ENCODE measurements at regions not wholly inside any gene's neighbourhood (a gene's known extent, or its start where the extent isn't known, plus 50 kb on each side); places are given as distances from the start of the nearest gene placed in this dataset.

DNA sequence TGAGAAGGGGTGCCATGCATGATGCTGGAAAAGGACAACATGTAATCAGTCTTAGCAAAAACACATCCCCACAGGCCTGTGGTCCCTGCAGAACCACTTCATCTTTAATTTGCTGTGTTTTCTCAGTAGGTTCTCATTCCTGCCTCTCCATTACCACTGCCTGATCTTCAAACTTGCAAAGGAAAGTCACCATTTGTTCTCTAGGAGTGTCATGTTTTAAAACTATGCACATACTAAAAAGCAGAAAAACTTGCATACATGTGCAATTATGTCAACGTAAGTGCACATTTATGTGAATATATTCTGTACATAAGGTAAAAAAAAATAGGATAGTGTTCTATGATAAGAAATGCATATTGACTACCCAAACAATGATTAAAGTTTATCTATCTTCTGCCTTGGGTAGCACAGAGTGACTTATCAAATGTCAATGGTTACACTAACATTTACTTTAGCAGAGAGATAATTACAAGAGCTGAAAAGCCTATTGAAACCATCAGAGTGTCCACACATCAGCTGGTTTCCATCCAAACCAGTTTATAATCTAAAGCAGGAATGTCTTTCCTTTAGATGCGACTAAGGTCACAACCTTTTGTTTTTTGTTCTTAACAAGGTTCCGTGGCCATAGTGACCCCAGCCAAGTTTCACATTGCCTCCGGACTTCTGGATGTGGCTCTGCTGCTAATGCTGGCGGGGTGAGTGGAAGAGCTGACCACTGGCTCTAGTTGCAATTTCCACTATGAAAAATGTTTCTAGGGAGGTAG, 58.7 kb upstream of the RMDN2 start:
- H3K4me1 Mint-ChIP-seq: peaks cover 38% of the 10 kb centered on the region
- Histone ChIP-seq H3K27me3 (ENCODE audit: control insufficient read depth, insufficient read depth, low read length, poor library complexity, severe bottlenecking) (no peaks in the 10 kb centered on the region), H3K27ac (ENCODE audit: low read depth, low read length) (no peak overlapping the region), H3K4me3 (ENCODE audit: low read length) (peak overlapping the region; percentile 7), H3K36me3 (ENCODE audit: control insufficient read depth, insufficient read depth, low read length) (no peaks in the 10 kb centered on the region), H3K9me3 (ENCODE audit: control insufficient read depth, low read length) (no peaks in the 10 kb centered on the region), H3K4me1 (ENCODE audit: control insufficient read depth, insufficient read depth, low read length) (peaks cover 20% of the 10 kb centered on the region), H3K9ac (ENCODE audit: extremely low read depth, low read length, poor library complexity, severe bottlenecking) (no peak overlapping the region)
- no peaks in the 10 kb centered on the region for H3K9me3 Mint-ChIP-seq
- H3K27ac Mint-ChIP-seq: no peak overlapping the region
- H3K36me3 Mint-ChIP-seq (ENCODE audit: low read depth): no peaks in the 10 kb centered on the region
- H3K27me3 Mint-ChIP-seq (ENCODE audit: insufficient read depth): peaks cover 25% of the 10 kb centered on the region
- DNase-seq: no peak
- no peak overlapping the region for H3K4me3 Mint-ChIP-seq
- TF ChIP-seq, protein P1, sequence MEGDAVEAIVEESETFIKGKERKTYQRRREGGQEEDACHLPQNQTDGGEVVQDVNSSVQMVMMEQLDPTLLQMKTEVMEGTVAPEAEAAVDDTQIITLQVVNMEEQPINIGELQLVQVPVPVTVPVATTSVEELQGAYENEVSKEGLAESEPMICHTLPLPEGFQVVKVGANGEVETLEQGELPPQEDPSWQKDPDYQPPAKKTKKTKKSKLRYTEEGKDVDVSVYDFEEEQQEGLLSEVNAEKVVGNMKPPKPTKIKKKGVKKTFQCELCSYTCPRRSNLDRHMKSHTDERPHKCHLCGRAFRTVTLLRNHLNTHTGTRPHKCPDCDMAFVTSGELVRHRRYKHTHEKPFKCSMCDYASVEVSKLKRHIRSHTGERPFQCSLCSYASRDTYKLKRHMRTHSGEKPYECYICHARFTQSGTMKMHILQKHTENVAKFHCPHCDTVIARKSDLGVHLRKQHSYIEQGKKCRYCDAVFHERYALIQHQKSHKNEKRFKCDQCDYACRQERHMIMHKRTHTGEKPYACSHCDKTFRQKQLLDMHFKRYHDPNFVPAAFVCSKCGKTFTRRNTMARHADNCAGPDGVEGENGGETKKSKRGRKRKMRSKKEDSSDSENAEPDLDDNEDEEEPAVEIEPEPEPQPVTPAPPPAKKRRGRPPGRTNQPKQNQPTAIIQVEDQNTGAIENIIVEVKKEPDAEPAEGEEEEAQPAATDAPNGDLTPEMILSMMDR (conservative IDR thresholded peaks at IDR 0.05): no peak
- WGBS, 2 experiments (ENCODE audit: insufficient coverage in 1 of 2, insufficient read length in 1 of 2): 80 to 84% methylated on average over 4 of the region's 5 CpGs

DNA sequence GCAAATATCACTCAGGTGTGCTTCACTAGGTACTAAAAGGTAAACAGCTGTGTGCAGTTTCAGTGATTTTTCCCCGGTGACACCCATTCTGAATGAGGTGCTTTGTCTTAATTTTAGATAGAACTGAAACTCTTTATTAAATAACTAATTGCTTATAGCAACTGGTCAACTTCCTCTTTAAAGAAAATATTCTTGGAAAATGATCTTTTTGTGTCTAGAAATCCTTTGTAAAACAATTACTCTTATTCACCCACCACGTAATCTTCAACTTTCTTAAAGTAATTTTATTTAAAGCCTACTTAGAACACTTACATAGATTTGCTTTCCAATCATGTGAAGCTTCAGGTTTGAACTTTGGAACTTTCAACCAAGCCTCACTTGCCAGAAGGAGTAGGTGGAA, 57.9 kb upstream of the RMDN2 start:
- no peaks in the 10 kb centered on the region for H3K36me3 Mint-ChIP-seq (ENCODE audit: low read depth)
- H3K27me3 ChIP-seq (ENCODE audit: control insufficient read depth, insufficient read depth, low read length, poor library complexity, severe bottlenecking): no peaks in the 10 kb centered on the region
- H3K27ac Mint-ChIP-seq: no peak overlapping the region
- no peak overlapping the region for H3K27ac ChIP-seq (ENCODE audit: low read depth, low read length)
- TF ChIP-seq, protein P1 (conservative IDR thresholded peaks at IDR 0.05): no peak
- H3K9ac ChIP-seq (ENCODE audit: extremely low read depth, low read length, poor library complexity, severe bottlenecking): no peak overlapping the region
- no peaks in the 10 kb centered on the region for H3K36me3 ChIP-seq (ENCODE audit: control insufficient read depth, insufficient read depth, low read length)
- WGBS, 2 experiments (ENCODE audit: insufficient coverage in 1 of 2, insufficient read length in 1 of 2): 92% methylated on average over 2 of the region's 2 CpGs; no CpG with 5 or more reads in 1 of the 2 experiments
- no peak for DNase-seq
- peaks cover 38% of the 10 kb centered on the region for H3K4me1 Mint-ChIP-seq
- peak overlapping the region; percentile 7 for H3K4me3 ChIP-seq (ENCODE audit: low read length)
- H3K9me3 ChIP-seq (ENCODE audit: control insufficient read depth, low read length): no peaks in the 10 kb centered on the region
- peaks cover 20% of the 10 kb centered on the region for H3K4me1 ChIP-seq (ENCODE audit: control insufficient read depth, insufficient read depth, low read length)
- H3K4me3 Mint-ChIP-seq: no peak overlapping the region
- peaks cover 23% of the 10 kb centered on the region for H3K27me3 Mint-ChIP-seq (ENCODE audit: insufficient read depth)
- no peaks in the 10 kb centered on the region for H3K9me3 Mint-ChIP-seq

DNA sequence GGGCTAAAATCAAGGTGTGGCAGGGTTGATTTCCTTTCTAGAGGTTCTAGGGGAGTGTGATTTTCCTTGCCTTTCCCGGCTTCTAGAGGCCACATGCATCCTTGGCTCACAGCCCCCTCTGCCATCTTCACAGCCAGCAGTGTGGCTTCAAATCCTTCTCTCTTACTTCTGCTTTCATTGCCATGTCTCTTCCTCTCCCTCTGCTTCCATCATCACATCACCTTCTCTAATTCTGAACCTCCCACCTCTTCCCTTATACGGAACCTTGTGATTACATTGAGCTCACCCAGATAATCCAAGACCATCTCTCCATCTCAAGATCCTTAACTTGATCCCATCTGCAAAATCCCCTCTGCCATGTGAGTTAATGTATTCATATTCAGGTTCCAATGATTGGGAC, 56.2 kb upstream of the RMDN2 start:
- Histone ChIP-seq H3K4me1 (ENCODE audit: control insufficient read depth, insufficient read depth, low read length) (peaks cover 20% of the 10 kb centered on the region), H3K27ac (ENCODE audit: low read depth, low read length) (no peak overlapping the region), H3K36me3 (ENCODE audit: control insufficient read depth, insufficient read depth, low read length) (no peaks in the 10 kb centered on the region), H3K27me3 (ENCODE audit: control insufficient read depth, insufficient read depth, low read length, poor library complexity, severe bottlenecking) (no peaks in the 10 kb centered on the region), H3K4me3 (ENCODE audit: low read length) (no peak overlapping the region), H3K9ac (ENCODE audit: extremely low read depth, low read length, poor library complexity, severe bottlenecking) (no peak overlapping the region), H3K9me3 (ENCODE audit: control insufficient read depth, low read length) (no peaks in the 10 kb centered on the region)
- H3K4me3 Mint-ChIP-seq: no peak overlapping the region
- DNase-seq: no peak
- H3K27ac Mint-ChIP-seq: no peak overlapping the region
- WGBS, 2 experiments (ENCODE audit: insufficient coverage in 1 of 2, insufficient read length in 1 of 2): 46 to 50% methylated on average over 2 of the region's 2 CpGs
- H3K9me3 Mint-ChIP-seq: no peaks in the 10 kb centered on the region
- TF ChIP-seq, protein P1 (conservative IDR thresholded peaks at IDR 0.05): no peak
- H3K4me1 Mint-ChIP-seq: peaks cover 48% of the 10 kb centered on the region
- peaks cover 12% of the 10 kb centered on the region for H3K27me3 Mint-ChIP-seq (ENCODE audit: insufficient read depth)
- no peaks in the 10 kb centered on the region for H3K36me3 Mint-ChIP-seq (ENCODE audit: low read depth)

Measured in endodermal cell (in vitro differentiated cells).